ENCODE measurements at regions not wholly inside any gene's neighbourhood (a gene's known extent, or its start where the extent isn't known, plus 50 kb on each side); places are given as distances from the start of the nearest gene placed in this dataset.

GRCh38 chr2:14424478-14425390 is 207.8 kb upstream of the LRATD1 start:
- no peak overlapping the region for H3K4me3 ChIP-seq (ENCODE audit: low read depth, low read length)
- no peak for TF ChIP-seq CTCF (IDR thresholded peaks at IDR 0.05; ENCODE audit: low read depth, low read length)

GRCh38 chr2:14425869-14426268 is 206.6 kb upstream of the LRATD1 start:
- no peak overlapping the region for H3K4me3 ChIP-seq (ENCODE audit: low read depth, low read length)
- no peak for TF ChIP-seq CTCF (IDR thresholded peaks at IDR 0.05; ENCODE audit: low read depth, low read length)

- no peak overlapping the region for H3K4me3 ChIP-seq (ENCODE audit: low read depth, low read length)
- TF ChIP-seq CTCF (IDR thresholded peaks at IDR 0.05; ENCODE audit: low read depth, low read length), result peak; percentile 31; the same call in 1 of the 2 replicates
These were observed 204.5 kb upstream of the LRATD1 start for GRCh38 chr2:14428056-14428455.

- no peak overlapping the region for H3K4me3 ChIP-seq (ENCODE audit: low read depth, low read length)
- no peak for TF ChIP-seq CTCF (IDR thresholded peaks at IDR 0.05; ENCODE audit: low read depth, low read length)
These were observed 198.5 kb upstream of the LRATD1 start for GRCh38 chr2:14433946-14434495.

- TF ChIP-seq CTCF (IDR thresholded peaks at IDR 0.05; ENCODE audit: low read depth, low read length), result no peak
- H3K4me3 ChIP-seq (ENCODE audit: low read depth, low read length), result no peak overlapping the region
These were observed 186.8 kb upstream of the LRATD1 start for GRCh38 chr2:14445670-14446069.

- H3K4me3 ChIP-seq (ENCODE audit: low read depth, low read length), result no peak overlapping the region
- no peak for TF ChIP-seq CTCF (IDR thresholded peaks at IDR 0.05; ENCODE audit: low read depth, low read length)
These were observed 184.2 kb upstream of the LRATD1 start for GRCh38 chr2:14448340-14448739.

GRCh38 chr2:14451312-14451711 is 181.2 kb upstream of the LRATD1 start:
- H3K4me3 ChIP-seq (ENCODE audit: low read depth, low read length), result no peak overlapping the region
- no peak for TF ChIP-seq CTCF (IDR thresholded peaks at IDR 0.05; ENCODE audit: low read depth, low read length)
